ENCODE measurements at regions not wholly inside any gene's neighbourhood (a gene's known extent, or its start where the extent isn't known, plus 50 kb on each side); places are given as distances from the start of the nearest gene placed in this dataset.
"Not testable (repeated sequence)": the region's sequence is repeated elsewhere in the genome, so short reads cannot be mapped to it uniquely, and the experiment has no call there.

GRCh38 chr4:18608908-18609533 lies 587.5 kb upstream of the LCORL start:
- H3K79me2 ChIP-seq (ENCODE audit: insufficient read depth) = no peaks in the 10 kb centered on the region
- H3K4me3 ChIP-seq (ENCODE audit: low read depth in 2 of 2, low read length in 1 of 2) = no peak overlapping the region
- WGBS (ENCODE audit: low lambda C conversion rate) = 11% methylated on average over 4 of the region's 4 CpGs

DNA sequence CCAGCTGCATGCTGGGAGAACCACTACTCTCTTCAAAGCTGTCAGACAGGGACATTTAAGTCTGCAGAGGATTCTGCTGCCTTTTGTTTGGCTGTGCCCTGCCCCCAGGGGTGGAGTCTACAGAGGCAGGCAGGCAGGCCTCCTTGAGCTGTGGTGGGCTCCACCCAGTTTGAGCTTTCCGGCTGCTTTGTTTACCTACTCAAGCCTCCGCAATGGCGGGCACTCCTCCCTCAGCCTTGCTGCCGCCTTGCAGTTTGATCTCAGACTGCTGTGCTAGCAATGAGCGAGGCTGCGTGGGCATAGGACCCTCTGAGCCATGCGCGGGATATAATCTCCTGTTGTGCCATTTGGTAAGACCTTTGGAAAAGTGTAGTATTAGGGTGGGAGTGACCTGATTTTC lies 581.1 kb upstream of the LCORL start:
- H3K9ac ChIP-seq; H3K9me2 ChIP-seq; H3K4me1 ChIP-seq (ENCODE audit: control insufficient read depth in 1 of 2, insufficient read depth in 2 of 2, low read depth in 1 of 2, low read length in 1 of 2); H3K9me3 ChIP-seq; H4K20me1 ChIP-seq (ENCODE audit: insufficient read depth); H3K27ac ChIP-seq (ENCODE audit: low read depth in 2 of 2, low read length in 1 of 2); H3K36me3 ChIP-seq (replicated peaks in 1 of 2; ENCODE audit: control insufficient read depth in 1 of 2, insufficient read depth in 2 of 2, low read length in 1 of 2); CTCF ChIA-PET; POLR2A ChIA-PET; DNase-seq; H3K4me2 ChIP-seq; H3K79me2 ChIP-seq (ENCODE audit: insufficient read depth); H3F3A ChIP-seq (replicated peaks; ENCODE audit: insufficient read depth); H2AFZ ChIP-seq (ENCODE audit: low read depth); H3K27me3 ChIP-seq (ENCODE audit: insufficient read depth); H3K4me3 ChIP-seq (ENCODE audit: low read depth in 2 of 2, low read length in 1 of 2): not testable (repeated sequence)
- no CpG with 5 or more reads among the region's 8 CpGs for WGBS (ENCODE audit: low lambda C conversion rate)

More at GRCh38 chr4:18608908-18609533, 587.5 kb upstream of the LCORL start:
- H3F3A ChIP-seq (replicated peaks; ENCODE audit: insufficient read depth) = no peaks in the 10 kb centered on the region
- no peaks in the 10 kb centered on the region for H3K4me1 ChIP-seq (ENCODE audit: control insufficient read depth in 1 of 2, insufficient read depth in 2 of 2, low read depth in 1 of 2, low read length in 1 of 2)
- H3K9me3 ChIP-seq = no peaks in the 10 kb centered on the region
- H3K27ac ChIP-seq (ENCODE audit: low read depth in 2 of 2, low read length in 1 of 2) = no peak overlapping the region
- H3K36me3 ChIP-seq (replicated peaks in 1 of 2; ENCODE audit: control insufficient read depth in 1 of 2, insufficient read depth in 2 of 2, low read length in 1 of 2) = no peaks in the 10 kb centered on the region
- no peak overlapping the region for H3K4me2 ChIP-seq
- DNase-seq = peak; percentile 12
- H3K27me3 ChIP-seq (ENCODE audit: insufficient read depth) = no peaks in the 10 kb centered on the region
- no peaks in the 10 kb centered on the region for H3K9me2 ChIP-seq
- no peak overlapping the region for H3K9ac ChIP-seq
- H2AFZ ChIP-seq (ENCODE audit: low read depth) = no peak overlapping the region
- ChIA-PET CTCF (interaction anchor here (2.2 kb wide), 1 partner anchor 9 kb away, joined by 8 read pairs; no protein-coding TSS in a partner anchor), POLR2A (no interaction called here)
- no peaks in the 10 kb centered on the region for H4K20me1 ChIP-seq (ENCODE audit: insufficient read depth)
- TF ChIP-seq MAX (IDR thresholded peaks at IDR 0.05; ENCODE audit: low read depth) = no peak
- TF ChIP-seq FOSL2 (IDR thresholded peaks at IDR 0.05; ENCODE audit: borderline replicate concordance, low read depth) = no peak
- TF ChIP-seq MEF2A (IDR thresholded peaks at IDR 0.05; ENCODE audit: borderline replicate concordance, low read depth) = no peak
- TF ChIP-seq IRF3 (IDR thresholded peaks at IDR 0.05; ENCODE audit: low read depth, low read length) = no peak
- TF ChIP-seq CHD2 (IDR thresholded peaks at IDR 0.05; ENCODE audit: low read length, partially characterized antibody) = no peak
- TF ChIP-seq, protein P1, sequence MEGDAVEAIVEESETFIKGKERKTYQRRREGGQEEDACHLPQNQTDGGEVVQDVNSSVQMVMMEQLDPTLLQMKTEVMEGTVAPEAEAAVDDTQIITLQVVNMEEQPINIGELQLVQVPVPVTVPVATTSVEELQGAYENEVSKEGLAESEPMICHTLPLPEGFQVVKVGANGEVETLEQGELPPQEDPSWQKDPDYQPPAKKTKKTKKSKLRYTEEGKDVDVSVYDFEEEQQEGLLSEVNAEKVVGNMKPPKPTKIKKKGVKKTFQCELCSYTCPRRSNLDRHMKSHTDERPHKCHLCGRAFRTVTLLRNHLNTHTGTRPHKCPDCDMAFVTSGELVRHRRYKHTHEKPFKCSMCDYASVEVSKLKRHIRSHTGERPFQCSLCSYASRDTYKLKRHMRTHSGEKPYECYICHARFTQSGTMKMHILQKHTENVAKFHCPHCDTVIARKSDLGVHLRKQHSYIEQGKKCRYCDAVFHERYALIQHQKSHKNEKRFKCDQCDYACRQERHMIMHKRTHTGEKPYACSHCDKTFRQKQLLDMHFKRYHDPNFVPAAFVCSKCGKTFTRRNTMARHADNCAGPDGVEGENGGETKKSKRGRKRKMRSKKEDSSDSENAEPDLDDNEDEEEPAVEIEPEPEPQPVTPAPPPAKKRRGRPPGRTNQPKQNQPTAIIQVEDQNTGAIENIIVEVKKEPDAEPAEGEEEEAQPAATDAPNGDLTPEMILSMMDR (IDR thresholded peaks at IDR 0.05) = no peak
- no peak for TF ChIP-seq FOXM1 (IDR thresholded peaks at IDR 0.05; ENCODE audit: low read depth)
- TF ChIP-seq, protein P2, sequence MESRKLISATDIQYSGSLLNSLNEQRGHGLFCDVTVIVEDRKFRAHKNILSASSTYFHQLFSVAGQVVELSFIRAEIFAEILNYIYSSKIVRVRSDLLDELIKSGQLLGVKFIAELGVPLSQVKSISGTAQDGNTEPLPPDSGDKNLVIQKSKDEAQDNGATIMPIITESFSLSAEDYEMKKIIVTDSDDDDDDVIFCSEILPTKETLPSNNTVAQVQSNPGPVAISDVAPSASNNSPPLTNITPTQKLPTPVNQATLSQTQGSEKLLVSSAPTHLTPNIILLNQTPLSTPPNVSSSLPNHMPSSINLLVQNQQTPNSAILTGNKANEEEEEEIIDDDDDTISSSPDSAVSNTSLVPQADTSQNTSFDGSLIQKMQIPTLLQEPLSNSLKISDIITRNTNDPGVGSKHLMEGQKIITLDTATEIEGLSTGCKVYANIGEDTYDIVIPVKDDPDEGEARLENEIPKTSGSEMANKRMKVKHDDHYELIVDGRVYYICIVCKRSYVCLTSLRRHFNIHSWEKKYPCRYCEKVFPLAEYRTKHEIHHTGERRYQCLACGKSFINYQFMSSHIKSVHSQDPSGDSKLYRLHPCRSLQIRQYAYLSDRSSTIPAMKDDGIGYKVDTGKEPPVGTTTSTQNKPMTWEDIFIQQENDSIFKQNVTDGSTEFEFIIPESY (IDR thresholded peaks at IDR 0.05; ENCODE audit: borderline replicate concordance, low read depth) = no peak

Data from SK-N-SH (cell line).